ENCODE measurements at regions not wholly inside any gene's neighbourhood (a gene's known extent, or its start where the extent isn't known, plus 50 kb on each side); places are given as distances from the start of the nearest gene placed in this dataset.

- DNase-seq (ENCODE audit: extremely low read depth, low read depth): no peak
- TF ChIP-seq, protein P1, sequence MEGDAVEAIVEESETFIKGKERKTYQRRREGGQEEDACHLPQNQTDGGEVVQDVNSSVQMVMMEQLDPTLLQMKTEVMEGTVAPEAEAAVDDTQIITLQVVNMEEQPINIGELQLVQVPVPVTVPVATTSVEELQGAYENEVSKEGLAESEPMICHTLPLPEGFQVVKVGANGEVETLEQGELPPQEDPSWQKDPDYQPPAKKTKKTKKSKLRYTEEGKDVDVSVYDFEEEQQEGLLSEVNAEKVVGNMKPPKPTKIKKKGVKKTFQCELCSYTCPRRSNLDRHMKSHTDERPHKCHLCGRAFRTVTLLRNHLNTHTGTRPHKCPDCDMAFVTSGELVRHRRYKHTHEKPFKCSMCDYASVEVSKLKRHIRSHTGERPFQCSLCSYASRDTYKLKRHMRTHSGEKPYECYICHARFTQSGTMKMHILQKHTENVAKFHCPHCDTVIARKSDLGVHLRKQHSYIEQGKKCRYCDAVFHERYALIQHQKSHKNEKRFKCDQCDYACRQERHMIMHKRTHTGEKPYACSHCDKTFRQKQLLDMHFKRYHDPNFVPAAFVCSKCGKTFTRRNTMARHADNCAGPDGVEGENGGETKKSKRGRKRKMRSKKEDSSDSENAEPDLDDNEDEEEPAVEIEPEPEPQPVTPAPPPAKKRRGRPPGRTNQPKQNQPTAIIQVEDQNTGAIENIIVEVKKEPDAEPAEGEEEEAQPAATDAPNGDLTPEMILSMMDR (IDR thresholded peaks at IDR 0.05; ENCODE audit: low read depth, low read length): no peak
Measured at GRCh38 chr21:31550070-31550469, 109.4 kb upstream of the SOD1 start.

DNA sequence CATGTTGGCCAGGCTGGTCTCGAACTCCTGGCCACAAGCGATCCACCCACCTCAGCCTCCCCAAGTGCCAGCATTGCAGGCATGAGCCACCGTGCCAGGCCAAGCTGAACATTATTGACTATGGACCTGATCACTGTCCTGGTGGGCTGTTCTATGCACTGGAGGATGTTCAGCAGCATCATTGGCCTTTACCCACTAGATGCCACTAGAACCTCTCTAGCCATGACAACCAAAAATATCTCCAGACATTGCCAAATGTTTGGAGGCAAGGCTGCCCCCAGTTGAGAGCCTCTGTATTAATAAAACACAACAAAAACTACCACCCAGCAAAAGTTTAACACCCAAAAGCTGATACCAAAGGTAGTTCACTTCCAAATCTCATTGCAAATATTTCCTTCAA lies 110.8 kb upstream of the SOD1 start:
- TF ChIP-seq, protein P1 (IDR thresholded peaks at IDR 0.05; ENCODE audit: low read depth, low read length): no peak
- no peak for DNase-seq (ENCODE audit: extremely low read depth, low read depth)

DNA sequence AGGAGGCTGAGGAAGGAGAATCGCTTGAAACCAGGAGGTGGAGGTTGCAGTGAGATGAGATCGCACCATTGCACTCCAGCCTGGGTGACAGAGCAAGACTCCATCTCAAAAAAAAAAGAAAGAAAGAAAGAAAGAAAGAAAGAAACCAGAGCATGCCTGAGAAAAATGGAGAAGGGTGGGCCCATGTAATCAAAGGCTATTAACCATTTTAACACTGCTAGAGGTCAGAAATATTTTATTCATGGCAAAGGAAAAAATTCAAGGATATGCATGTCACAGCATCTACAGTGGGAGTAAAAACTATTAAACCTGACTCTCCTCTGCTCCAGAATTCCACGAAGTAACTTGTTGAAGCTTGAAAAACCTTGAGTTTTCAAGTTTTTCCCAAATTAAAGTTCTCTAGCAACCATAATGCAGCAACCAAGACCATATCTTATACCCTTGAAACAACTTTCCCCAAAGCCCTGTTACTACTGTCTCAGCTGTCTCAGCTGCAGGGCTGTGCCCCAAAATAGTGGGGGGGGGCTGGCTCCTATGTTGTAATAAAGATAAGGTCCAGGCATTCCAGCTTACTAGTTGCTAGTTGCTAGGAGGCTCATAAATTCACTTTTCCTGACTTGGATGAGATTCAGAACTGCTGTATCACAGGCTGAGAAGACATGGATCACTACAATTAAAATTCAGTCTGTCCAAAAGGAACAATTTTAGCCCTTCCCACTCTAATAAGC lies 112.9 kb upstream of the SOD1 start:
- TF ChIP-seq, protein P1 (IDR thresholded peaks at IDR 0.05; ENCODE audit: low read depth, low read length): no peak
- DNase-seq (ENCODE audit: extremely low read depth, low read depth): no peak

GRCh38 chr21:31545036-31545435 lies 114.5 kb upstream of the SOD1 start:
- DNase-seq (ENCODE audit: extremely low read depth, low read depth): no peak
- TF ChIP-seq, protein P1 (IDR thresholded peaks at IDR 0.05; ENCODE audit: low read depth, low read length): no peak

GRCh38 chr21:31543191-31543590 lies 116.3 kb upstream of the SOD1 start:
- TF ChIP-seq, protein P1 (IDR thresholded peaks at IDR 0.05; ENCODE audit: low read depth, low read length): no peak

DNA sequence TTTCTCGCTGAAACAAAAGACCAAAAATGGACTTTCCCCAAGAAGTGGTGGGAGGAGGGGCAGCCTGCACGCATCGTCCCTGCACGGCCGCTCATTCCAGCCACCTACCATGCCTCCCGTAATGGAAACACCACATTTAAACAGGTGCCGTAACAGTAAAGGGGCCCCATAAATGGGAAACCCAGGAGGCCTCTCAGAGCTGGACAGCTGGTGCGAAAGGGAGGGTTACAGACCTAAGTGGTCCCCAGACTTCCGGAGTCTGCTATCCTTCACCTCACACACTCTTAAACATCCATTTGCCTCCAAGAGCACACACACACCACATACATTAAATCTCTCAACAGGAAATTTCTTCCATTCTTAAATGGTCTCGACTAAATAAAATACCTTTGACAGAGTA lies 120.7 kb upstream of the SOD1 start:
- TF ChIP-seq, protein P1 (IDR thresholded peaks at IDR 0.05; ENCODE audit: low read depth, low read length): no peak
- no peak for DNase-seq (ENCODE audit: extremely low read depth, low read depth)

More at GRCh38 chr21:31543191-31543590, 116.3 kb upstream of the SOD1 start:
- DNase-seq (ENCODE audit: extremely low read depth, low read depth): no peak

- TF ChIP-seq, protein P1 (IDR thresholded peaks at IDR 0.05; ENCODE audit: low read depth, low read length): no peak
- no peak for DNase-seq (ENCODE audit: extremely low read depth, low read depth)
Measured at GRCh38 chr21:31537872-31538576, 121.5 kb upstream of the SOD1 start.
